Uterus (tissue), 3 donors: ENCODE measurements at regions not wholly inside any gene's neighbourhood (a gene's known extent, or its start where the extent isn't known, plus 50 kb on each side); places are given as distances from the start of the nearest gene placed in this dataset.

Source experiments
- DNase-seq, 2 donors: peaks; one replicate each; pipeline ENCODE4 v3.0.0-alpha.2; 2019 to 2020
- H3K27ac ChIP-seq, 2 donors: fragments of 200-600 bp; sonication (generic); 1 replicate in 1 of 2; 2 replicates in 1 of 2; pipeline ENCODE4 v1.5.1; 2016 to 2018
- H3K27me3 ChIP-seq, 2 donors: fragments of 200-600 bp; sonication (generic); one replicate each; pipeline ENCODE4 v1.5.1; 2018 to 2019; ENCODE audit warnings: control low read depth in 1 of 2
- H3K36me3 ChIP-seq, 2 donors: fragments of 200-600 bp; sonication (generic); one replicate each; pipeline ENCODE4 v1.5.1; 2019; ENCODE audit warnings: control low read depth in 1 of 2
- H3K4me1 ChIP-seq, 2 donors: fragments of 200-600 bp; sonication (generic); one replicate each; pipeline ENCODE4 v1.5.1; 2018 to 2019; ENCODE audit warnings: control low read depth in 1 of 2
- H3K4me3 ChIP-seq, 2 donors: fragments of 200-600 bp; sonication (generic); 1 replicate in 1 of 2; 2 replicates in 1 of 2; pipeline ENCODE4 v1.5.1; 2018 to 2019; ENCODE audit warnings: mild to moderate bottlenecking in 1 of 2
- H3K9me3 ChIP-seq, 2 donors: fragments of 200-600 bp; sonication (generic); one replicate each; pipeline ENCODE4 v1.5.1; 2019; ENCODE audit warnings: control low read depth in 1 of 2
- POLR2A ChIP-seq, 2 donors: fragments of 450-650 bp; IDR thresholded peaks; one replicate each; pipeline ENCODE4 v1.6.1; 2016; ENCODE audit warnings: antibody characterized with exemption in 2 of 2, mild to moderate bottlenecking in 1 of 2, moderate library complexity in 1 of 2
- intact Hi-C: fragments of 100-400 bp; cut with DNase I; formaldehyde crosslinking; loops from one replicate; pipeline ENCODE4 v1.15.1; 2023; ENCODE audit warnings: low total_unique reads
- TF ChIP-seq, protein P1 (sequence below), 4 experiments: fragments of 200-600 bp in 2 of 4; fragments of 450-650 bp in 2 of 4; sonication (generic) in 2 of 4; IDR thresholded peaks; one replicate each; pipeline ENCODE4 v1.5.1; 2016 to 2019; ENCODE audit warnings: antibody characterized with exemption in 4 of 4, mild to moderate bottlenecking in 2 of 4, moderate library complexity in 1 of 4
- donor health status: DM: yes; HTN: yes; CAD: no.

GRCh38 chr3:81043009-81043408, 718.4 kb downstream of the GBE1 start:
- no peak for TF ChIP-seq POLR2A (IDR thresholded peaks at IDR 0.05)
- TF ChIP-seq, protein P1, sequence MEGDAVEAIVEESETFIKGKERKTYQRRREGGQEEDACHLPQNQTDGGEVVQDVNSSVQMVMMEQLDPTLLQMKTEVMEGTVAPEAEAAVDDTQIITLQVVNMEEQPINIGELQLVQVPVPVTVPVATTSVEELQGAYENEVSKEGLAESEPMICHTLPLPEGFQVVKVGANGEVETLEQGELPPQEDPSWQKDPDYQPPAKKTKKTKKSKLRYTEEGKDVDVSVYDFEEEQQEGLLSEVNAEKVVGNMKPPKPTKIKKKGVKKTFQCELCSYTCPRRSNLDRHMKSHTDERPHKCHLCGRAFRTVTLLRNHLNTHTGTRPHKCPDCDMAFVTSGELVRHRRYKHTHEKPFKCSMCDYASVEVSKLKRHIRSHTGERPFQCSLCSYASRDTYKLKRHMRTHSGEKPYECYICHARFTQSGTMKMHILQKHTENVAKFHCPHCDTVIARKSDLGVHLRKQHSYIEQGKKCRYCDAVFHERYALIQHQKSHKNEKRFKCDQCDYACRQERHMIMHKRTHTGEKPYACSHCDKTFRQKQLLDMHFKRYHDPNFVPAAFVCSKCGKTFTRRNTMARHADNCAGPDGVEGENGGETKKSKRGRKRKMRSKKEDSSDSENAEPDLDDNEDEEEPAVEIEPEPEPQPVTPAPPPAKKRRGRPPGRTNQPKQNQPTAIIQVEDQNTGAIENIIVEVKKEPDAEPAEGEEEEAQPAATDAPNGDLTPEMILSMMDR (IDR thresholded peaks at IDR 0.05), result no peak
- Histone ChIP-seq H3K9me3 (no peaks in the 10 kb centered on the region), H3K4me1 (no peaks in the 10 kb centered on the region), H3K4me3 (no peak overlapping the region), H3K36me3 (no peaks in the 10 kb centered on the region), H3K27ac (no peak overlapping the region), H3K27me3 (no peaks in the 10 kb centered on the region)
- no peak for DNase-seq
- intact Hi-C loops, result no loop called here

DNA sequence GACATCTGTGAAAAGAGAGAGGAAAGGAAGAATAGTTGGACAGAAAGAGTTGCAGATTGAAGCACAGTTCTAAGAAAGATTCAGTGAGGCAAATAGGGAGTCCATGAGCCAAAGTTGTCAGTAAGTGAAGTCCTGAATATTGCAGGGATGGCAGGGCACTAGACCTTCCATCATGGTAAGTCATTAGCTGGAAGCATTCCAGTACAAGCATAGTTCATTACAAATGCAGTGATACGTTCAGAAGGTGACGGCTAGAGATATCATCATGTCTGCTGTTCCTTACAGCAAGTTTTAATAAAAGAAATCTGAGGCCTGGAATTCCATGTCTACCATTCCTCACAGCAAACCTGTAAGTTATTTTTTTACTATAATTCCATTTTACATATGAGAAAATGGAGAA, 720.1 kb downstream of the GBE1 start:
- no peaks in the 10 kb centered on the region for H3K4me1 ChIP-seq
- no peak overlapping the region for H3K4me3 ChIP-seq
- H3K9me3 ChIP-seq, result no peaks in the 10 kb centered on the region
- H3K27me3 ChIP-seq, result no peaks in the 10 kb centered on the region
- intact Hi-C loops, result no loop called here
- H3K36me3 ChIP-seq, result no peaks in the 10 kb centered on the region
- no peak for DNase-seq
- no peak overlapping the region for H3K27ac ChIP-seq
- TF ChIP-seq, protein P1 (IDR thresholded peaks at IDR 0.05), result no peak
- TF ChIP-seq POLR2A (IDR thresholded peaks at IDR 0.05), result no peak

DNA sequence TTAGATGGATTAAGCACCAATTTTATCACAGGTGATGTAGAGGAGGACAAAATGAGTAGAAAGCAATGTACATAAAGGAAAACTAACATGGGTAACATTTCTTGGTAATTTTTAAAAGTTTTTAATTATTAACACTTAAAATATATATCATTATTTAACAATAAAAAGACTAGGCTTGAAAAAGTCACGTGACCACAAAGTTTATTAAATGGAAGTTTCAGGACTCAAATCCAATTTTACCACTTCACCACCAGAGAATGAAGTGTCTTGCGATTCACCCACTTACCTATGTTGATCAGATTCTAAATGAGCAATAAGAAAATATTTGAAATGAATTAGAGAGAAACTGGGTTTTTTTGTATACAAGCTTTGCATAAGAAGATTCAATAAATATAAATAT, 721.3 kb downstream of the GBE1 start:
- H3K4me1 ChIP-seq, result no peaks in the 10 kb centered on the region
- no peak for TF ChIP-seq POLR2A (IDR thresholded peaks at IDR 0.05)
- TF ChIP-seq, protein P1 (IDR thresholded peaks at IDR 0.05), result no peak
- intact Hi-C loops, result no loop called here
- H3K27ac ChIP-seq, result no peak overlapping the region
- H3K36me3 ChIP-seq, result no peaks in the 10 kb centered on the region
- H3K27me3 ChIP-seq, result no peaks in the 10 kb centered on the region
- H3K9me3 ChIP-seq, result no peaks in the 10 kb centered on the region
- H3K4me3 ChIP-seq, result no peak overlapping the region
- DNase-seq, result no peak

- no peaks in the 10 kb centered on the region for H3K36me3 ChIP-seq
- H3K27ac ChIP-seq, result no peak overlapping the region
- no peaks in the 10 kb centered on the region for H3K4me1 ChIP-seq
- H3K27me3 ChIP-seq, result no peaks in the 10 kb centered on the region
- intact Hi-C loops, result no loop called here
- TF ChIP-seq, protein P1 (IDR thresholded peaks at IDR 0.05), result no peak
- no peak for TF ChIP-seq POLR2A (IDR thresholded peaks at IDR 0.05)
- DNase-seq, result no peak
- H3K4me3 ChIP-seq, result no peak overlapping the region
- H3K9me3 ChIP-seq, result no peaks in the 10 kb centered on the region
These were observed 727.8 kb downstream of the GBE1 start for GRCh38 chr3:81033684-81034083.

DNA sequence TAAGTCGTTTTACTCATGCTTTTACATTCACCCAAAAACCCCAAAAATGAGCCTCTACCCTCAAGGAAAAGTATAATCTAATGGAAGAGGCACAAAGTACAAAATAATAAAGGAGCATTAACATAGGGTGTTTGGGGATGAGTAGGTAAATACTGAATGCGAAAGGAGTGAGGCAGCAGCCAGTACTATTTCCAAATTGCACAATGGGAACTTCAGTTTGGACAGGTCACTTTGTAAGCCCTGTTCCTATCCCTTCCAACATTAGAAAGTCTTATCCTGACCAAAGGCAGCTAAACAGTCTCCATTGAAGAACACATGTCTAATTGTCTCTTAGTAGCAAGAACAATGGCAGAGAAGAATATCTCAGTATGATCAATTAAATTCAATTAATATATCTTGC, 728.3 kb downstream of the GBE1 start:
- intact Hi-C loops, result no loop called here
- Histone ChIP-seq H3K4me1 (no peaks in the 10 kb centered on the region), H3K4me3 (no peak overlapping the region), H3K27ac (no peak overlapping the region), H3K27me3 (no peaks in the 10 kb centered on the region), H3K9me3 (no peaks in the 10 kb centered on the region), H3K36me3 (no peaks in the 10 kb centered on the region)
- no peak for TF ChIP-seq POLR2A (IDR thresholded peaks at IDR 0.05)
- TF ChIP-seq, protein P1 (IDR thresholded peaks at IDR 0.05), result no peak
- no peak for DNase-seq
